Erythroblast (primary cell): ENCODE measurements at regions not wholly inside any gene's neighbourhood (a gene's known extent, or its start where the extent isn't known, plus 50 kb on each side); places are given as distances from the start of the nearest gene placed in this dataset.

Source experiments
- GATA1 ChIP-seq: IDR thresholded peaks from 2 replicates; pipeline ENCODE4 v1.6.1; 2011; ENCODE audit warnings: low read depth, mild to moderate bottlenecking, control low read depth, low read length, moderate library complexity
- POLR2A ChIP-seq: IDR thresholded peaks from 2 replicates; pipeline ENCODE4 v1.6.1; 2011; ENCODE audit warnings: mild to moderate bottlenecking, low read length

GRCh38 chr1:58397187-58397820 is 149.2 kb downstream of the OMA1 start:
- TF ChIP-seq POLR2A (no peak), GATA1 (no peak)
